GM19239 (cell line): ENCODE measurements at regions not wholly inside any gene's neighbourhood (a gene's known extent, or its start where the extent isn't known, plus 50 kb on each side); places are given as distances from the start of the nearest gene placed in this dataset.

Experiments
- DNase-seq: peaks from one replicate; pipeline ENCODE4 v3.0.0; 2011; ENCODE audit warnings: low spot score; ENCODE audit not compliant: insufficient read length
- FAIRE-seq: peaks from 2 replicates; lab custom pipeline; 2011; peaks lifted over from hg19 to GRCh38; lab: Jason Lieb, UNC

DNA sequence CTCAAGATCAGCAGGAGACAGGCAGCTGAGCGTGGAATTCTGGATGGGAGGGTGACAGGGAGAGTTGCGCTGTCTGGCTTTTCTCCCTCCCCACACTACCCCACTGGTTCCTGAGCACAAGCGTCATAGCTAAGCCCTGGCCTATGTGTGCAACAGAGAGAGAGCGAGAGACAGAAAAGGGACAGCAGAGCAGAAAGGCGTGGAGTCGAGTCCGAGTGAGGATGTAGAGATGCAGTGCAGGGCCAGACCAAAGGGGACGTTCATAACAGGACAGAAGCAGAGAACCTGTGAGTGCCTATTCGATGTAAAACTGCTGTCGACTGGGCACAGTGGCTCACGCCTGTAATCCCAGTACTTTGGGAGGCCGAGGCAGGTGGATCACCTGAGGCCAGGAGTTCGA, 94.0 kb upstream of the TMEM45B start:
- no peak for DNase-seq
- FAIRE-seq = no peak

DNA sequence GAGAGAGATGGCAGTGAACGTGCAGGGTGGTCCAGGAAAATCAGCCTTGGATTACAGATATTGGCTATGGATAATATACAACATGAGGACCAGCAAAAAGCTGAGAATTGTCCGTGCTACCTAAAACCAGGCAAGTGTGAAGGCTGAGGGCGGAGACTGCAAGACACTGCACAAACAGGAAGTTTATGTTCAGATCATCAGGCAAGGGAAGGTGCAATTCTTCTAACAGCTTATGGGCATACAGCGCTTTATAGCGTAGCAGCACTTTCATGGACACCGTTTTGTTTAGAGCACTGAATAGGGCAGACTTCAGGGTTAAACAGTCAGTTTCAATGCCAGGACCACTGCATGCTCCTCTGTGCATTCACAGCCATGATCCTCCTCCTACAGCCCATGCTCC, 93.1 kb upstream of the TMEM45B start:
- no peak for FAIRE-seq

GRCh38 chr11:129723146-129723760, 92.4 kb upstream of the TMEM45B start:
- FAIRE-seq = no peak
- DNase-seq = no peak

More for the DNA sequence above, 93.1 kb upstream of the TMEM45B start:
- no peak for DNase-seq

GRCh38 chr11:129723761-129724162, 91.9 kb upstream of the TMEM45B start:
- DNase-seq = no peak
- no peak for FAIRE-seq

- DNase-seq (no peak), FAIRE-seq (no peak)
Measured at GRCh38 chr11:129724866-129725265, 90.8 kb upstream of the TMEM45B start.

DNA sequence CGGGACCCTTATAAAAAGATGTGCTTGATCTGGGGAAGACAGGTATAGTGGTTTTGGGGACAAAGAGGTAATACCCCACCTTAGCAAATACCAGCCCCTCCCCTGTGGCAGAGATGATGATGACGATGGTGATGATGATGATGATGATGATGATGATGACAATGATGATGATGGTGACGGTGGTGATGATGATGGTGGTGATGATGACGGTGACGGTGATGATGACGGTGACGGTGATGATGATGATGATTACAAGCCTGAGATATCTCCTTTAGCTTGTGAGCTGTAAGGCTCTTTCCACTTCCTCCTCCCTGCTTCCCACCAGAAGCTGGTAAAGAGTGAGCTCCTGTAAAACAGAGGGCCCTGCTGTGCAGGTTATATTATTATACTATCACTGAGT, 89.5 kb upstream of the TMEM45B start:
- DNase-seq (no peak), FAIRE-seq (no peak)

DNA sequence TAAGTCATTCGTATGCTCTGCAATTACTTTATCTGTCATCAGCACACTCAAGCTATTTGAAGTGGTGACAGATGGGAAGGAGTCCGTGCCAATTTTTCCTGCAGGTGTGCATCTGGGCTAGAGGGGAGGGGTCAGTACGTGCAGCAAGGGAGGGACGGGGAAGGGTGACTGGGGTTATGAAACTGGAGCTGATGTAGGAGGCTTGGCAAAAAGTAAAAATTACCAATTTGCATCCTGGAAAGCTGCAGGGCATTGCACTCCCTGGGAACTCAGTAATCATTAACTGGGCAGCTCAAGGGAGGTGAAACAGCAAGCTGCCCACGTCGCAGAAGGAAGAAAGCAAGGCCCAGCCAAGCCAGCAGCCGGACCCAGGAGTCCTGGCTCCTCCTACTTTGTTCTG, 87.1 kb upstream of the TMEM45B start:
- DNase-seq = no peak

GRCh38 chr11:129729216-129729615, 86.4 kb upstream of the TMEM45B start:
- DNase-seq (no peak), FAIRE-seq (no peak)

More for the DNA sequence above, 87.1 kb upstream of the TMEM45B start:
- no peak for FAIRE-seq

GRCh38 chr11:129729823-129730222, 85.8 kb upstream of the TMEM45B start:
- no peak for DNase-seq
- no peak for FAIRE-seq

DNA sequence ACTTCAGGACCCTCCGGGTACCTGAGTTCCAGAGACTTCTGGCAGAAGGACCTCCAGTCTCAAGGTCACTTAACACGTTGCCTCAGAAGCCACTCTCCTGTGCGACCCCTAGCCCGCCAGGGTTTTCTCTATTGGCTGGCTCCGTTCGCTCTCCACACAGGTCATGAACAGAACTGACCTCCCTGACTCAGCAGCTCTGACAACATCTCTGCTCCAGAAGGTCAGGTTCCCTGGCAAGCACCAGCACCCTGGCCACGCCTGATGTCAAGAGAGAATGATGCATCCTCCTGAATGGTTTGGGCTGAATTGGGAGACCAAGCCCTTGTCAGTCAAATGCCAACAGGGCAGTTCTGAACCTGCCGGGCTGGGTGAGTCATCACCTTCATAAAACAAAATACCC, 84.3 kb upstream of the TMEM45B start:
- FAIRE-seq = no peak
- no peak for DNase-seq

DNA sequence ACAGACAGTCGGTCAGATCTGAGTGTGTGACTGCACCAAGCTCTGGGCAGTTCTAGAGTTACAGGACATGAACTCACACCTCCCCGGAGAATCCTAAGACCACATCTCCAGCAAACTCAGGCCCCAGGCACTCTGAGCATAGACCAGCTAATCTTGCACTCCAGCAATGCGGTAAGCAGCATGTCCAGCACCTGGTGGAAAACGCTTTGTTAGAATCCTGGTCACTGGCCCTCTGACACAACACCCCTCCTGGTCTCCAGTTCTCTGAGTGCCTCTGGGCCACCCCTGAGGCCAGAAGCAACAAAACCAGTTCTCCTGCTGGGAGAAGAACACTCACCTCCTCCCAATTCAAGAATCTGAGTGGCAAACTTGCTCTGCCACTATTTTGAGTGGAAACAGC, 82.7 kb upstream of the TMEM45B start:
- DNase-seq = no peak
- no peak for FAIRE-seq

GRCh38 chr11:129733384-129733783, 82.3 kb upstream of the TMEM45B start:
- no peak for DNase-seq
- FAIRE-seq = no peak

- FAIRE-seq = no peak
Measured at GRCh38 chr11:129733981-129734380, 81.7 kb upstream of the TMEM45B start.

GRCh38 chr11:129734654-129735053, 81.0 kb upstream of the TMEM45B start:
- DNase-seq = no peak
- FAIRE-seq = no peak

More at GRCh38 chr11:129733981-129734380, 81.7 kb upstream of the TMEM45B start:
- DNase-seq = no peak

- FAIRE-seq (no peak), DNase-seq (no peak)
Measured at GRCh38 chr11:129737831-129738230, 77.8 kb upstream of the TMEM45B start.

DNA sequence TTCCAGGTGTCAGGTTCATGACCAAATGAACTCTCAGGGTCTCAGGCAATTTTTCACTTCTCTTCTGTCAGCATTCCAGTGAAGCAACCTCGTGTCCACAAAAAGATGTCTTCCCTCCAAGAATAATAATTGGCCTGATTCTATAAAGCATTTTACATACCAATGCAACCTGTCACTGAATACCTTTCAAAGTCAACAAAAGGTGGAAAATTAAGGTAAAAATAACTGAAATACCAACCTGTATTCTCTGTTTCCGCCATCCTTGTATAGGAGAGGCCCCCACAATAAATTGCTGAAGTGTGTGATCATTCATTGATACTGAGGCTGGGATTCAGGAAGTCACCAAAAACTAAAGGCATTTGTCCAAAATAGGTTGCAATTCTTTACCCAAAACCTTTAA, 77.4 kb upstream of the TMEM45B start:
- FAIRE-seq (no peak), DNase-seq (no peak)

- FAIRE-seq (no peak), DNase-seq (no peak)
Measured at GRCh38 chr11:129739339-129739738, 76.3 kb upstream of the TMEM45B start.

- no peak for FAIRE-seq
- DNase-seq = no peak
Measured at GRCh38 chr11:129740125-129740719, 75.4 kb upstream of the TMEM45B start.

DNA sequence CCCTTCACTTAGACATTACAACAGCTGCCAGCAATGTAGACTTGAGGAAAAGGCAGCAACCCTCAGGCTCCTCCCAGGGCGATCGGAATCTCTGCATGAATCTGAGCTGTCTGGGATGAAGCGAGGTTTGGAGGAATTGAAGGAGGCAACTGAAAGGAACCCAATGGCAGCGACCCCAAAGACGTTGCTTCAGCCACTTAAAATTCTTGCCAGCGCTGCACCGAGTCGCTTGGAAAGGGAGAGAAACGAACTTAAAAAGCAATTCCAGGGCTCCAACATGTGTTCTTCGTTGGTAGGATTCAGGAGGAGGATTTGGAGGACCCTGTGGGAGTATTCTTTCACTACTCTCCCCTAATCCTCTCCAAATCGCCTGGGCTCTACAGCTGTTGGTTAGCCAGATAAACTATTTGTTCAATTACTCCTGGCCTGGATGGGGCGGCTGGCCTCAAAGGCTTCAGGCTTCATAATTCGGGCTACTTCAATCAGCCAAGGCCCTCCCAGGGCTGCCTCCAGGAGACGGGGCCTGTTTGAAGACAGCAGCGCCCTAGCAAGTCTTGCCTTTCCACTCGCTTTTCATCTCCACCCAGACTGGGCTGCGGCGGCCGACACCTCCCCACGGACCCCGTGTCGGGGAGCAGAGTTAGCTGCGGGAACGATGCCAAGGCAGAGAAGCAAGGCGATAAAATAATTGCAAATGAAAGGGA, 72.4 kb upstream of the TMEM45B start:
- FAIRE-seq (no peak), DNase-seq (no peak)

DNA sequence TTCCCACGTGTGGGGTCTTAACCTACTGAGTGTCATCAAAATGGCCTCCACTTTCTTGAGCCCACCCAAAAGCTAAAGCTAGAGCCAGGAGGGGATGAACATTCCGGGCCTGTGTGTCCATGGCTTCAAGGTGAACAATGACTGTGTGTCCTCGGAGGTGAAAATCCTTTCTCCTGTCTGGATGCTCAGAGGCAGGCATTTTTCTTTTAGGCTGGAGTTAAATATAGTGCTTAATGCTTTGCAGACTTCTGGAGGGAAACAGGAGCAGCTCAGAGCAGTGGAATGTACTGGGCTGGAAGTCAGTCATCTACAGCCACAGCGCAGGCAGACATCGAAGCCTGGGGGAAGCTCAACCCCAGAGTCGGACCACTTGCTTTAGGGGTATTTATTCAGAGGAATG, 68.6 kb upstream of the TMEM45B start:
- FAIRE-seq = no peak

GRCh38 chr11:129749141-129749540, 66.5 kb upstream of the TMEM45B start:
- no peak for DNase-seq
- FAIRE-seq = no peak

More for the DNA sequence above, 68.6 kb upstream of the TMEM45B start:
- no peak for DNase-seq
